ENCODE measurements at regions not wholly inside any gene's neighbourhood (a gene's known extent, or its start where the extent isn't known, plus 50 kb on each side); places are given as distances from the start of the nearest gene placed in this dataset.

- H3K9me3 ChIP-seq (ENCODE audit: low read depth, low read length): no peaks in the 10 kb centered on the region
- H3K27me3 ChIP-seq (ENCODE audit: insufficient read depth, low read length): no peaks in the 10 kb centered on the region
- H3K4me1 ChIP-seq (ENCODE audit: insufficient read depth, low read length): no peaks in the 10 kb centered on the region
- H3K4me3 ChIP-seq (ENCODE audit: low read length): no peak overlapping the region
These were observed 650.7 kb upstream of the HS6ST1 start for GRCh38 chr2:128969374-128969773.

DNA sequence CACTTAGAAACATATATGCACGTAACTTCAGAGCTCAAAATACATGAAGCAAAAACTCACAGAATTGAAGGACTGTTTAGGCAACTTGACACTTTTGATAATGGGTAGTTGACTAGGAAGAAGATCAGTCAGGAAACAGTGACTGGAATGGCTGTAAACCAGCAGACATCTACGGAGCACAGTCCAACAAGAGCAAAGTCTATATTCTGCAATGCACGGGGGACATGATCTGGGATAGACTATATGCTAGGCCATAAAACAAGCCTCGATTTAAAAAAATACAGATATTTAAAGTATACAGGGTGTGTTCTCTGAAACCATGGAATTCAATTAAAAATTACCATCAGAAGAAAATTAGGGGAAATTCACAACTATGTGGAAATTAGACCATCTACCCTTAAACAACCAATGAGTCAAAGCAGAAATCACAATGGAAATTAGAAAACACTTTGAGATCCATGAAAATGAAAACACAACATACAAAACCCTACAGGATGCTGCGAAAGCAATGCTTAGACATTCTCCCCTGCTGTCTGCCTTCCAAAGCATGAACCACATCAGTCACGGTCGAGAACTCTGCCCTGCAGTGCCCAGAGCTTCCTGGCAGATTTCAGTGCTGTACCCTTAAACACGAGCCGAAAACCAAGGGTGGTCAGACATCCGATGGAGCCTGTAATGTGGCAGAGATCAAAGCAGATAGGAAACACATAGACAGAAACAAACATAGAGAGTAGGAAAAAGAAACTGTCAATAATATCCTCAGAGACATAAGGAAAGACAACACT lies 651.9 kb upstream of the HS6ST1 start:
- Histone ChIP-seq H3K4me3 (ENCODE audit: low read length) (no peak overlapping the region), H3K27me3 (ENCODE audit: insufficient read depth, low read length) (no peaks in the 10 kb centered on the region), H3K9me3 (ENCODE audit: low read depth, low read length) (no peaks in the 10 kb centered on the region), H3K4me1 (ENCODE audit: insufficient read depth, low read length) (no peaks in the 10 kb centered on the region)

GRCh38 chr2:128973566-128973965 lies 654.9 kb upstream of the HS6ST1 start:
- no peak overlapping the region for H3K4me3 ChIP-seq (ENCODE audit: low read length)
- no peaks in the 10 kb centered on the region for H3K9me3 ChIP-seq (ENCODE audit: low read depth, low read length)
- H3K27me3 ChIP-seq (ENCODE audit: insufficient read depth, low read length): no peaks in the 10 kb centered on the region
- no peaks in the 10 kb centered on the region for H3K4me1 ChIP-seq (ENCODE audit: insufficient read depth, low read length)

DNA sequence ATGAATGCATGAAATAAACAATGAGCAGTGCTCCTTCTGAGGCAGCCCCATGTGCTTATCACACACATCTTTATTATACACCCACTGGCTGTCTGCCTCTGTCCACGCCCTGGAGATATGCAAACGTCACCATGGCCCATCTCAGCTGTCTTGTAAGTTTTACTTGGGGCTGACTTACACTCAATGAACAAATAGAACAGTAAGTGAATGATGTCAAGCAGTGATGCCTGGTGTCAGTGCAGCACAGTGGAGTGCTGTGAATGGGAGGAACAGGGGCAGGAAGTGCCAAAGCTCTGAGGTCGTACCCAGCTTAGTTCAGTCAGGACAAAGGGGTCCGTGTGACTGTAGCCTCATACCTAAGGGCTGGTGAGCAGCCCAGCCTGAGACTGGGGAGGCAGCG lies 659.5 kb upstream of the HS6ST1 start:
- Histone ChIP-seq H3K27me3 (ENCODE audit: insufficient read depth, low read length) (no peaks in the 10 kb centered on the region), H3K4me1 (ENCODE audit: insufficient read depth, low read length) (no peaks in the 10 kb centered on the region), H3K4me3 (ENCODE audit: low read length) (no peak overlapping the region), H3K9me3 (ENCODE audit: low read depth, low read length) (no peaks in the 10 kb centered on the region)

- Histone ChIP-seq H3K4me1 (ENCODE audit: insufficient read depth, low read length) (no peaks in the 10 kb centered on the region), H3K27me3 (ENCODE audit: insufficient read depth, low read length) (no peaks in the 10 kb centered on the region), H3K9me3 (ENCODE audit: low read depth, low read length) (no peaks in the 10 kb centered on the region), H3K4me3 (ENCODE audit: low read length) (no peak overlapping the region)
These were observed 660.5 kb upstream of the HS6ST1 start for GRCh38 chr2:128979182-128979581.

DNA sequence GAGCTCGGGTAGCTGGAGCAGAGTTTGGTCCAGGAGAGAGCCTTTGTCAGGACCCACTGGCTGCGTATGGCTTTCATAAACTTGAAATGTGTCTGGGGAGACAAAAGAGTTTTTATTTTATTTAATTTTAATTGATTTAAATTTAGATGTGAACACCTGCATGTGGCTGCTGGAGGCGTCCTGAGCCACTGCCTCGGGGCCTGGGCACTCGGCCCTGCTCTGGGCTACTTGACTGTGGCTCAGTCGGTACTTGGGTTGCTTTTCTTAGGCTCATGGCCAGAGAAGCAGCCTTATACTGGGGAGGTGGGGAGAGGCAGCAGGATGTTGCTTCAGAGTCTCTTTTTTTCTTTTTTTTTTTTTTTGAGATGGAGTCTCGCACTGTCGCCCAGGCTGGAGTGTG lies 661.8 kb upstream of the HS6ST1 start:
- no peaks in the 10 kb centered on the region for H3K9me3 ChIP-seq (ENCODE audit: low read depth, low read length)
- no peak overlapping the region for H3K4me3 ChIP-seq (ENCODE audit: low read length)
- no peaks in the 10 kb centered on the region for H3K27me3 ChIP-seq (ENCODE audit: insufficient read depth, low read length)
- no peaks in the 10 kb centered on the region for H3K4me1 ChIP-seq (ENCODE audit: insufficient read depth, low read length)

GRCh38 chr2:128981353-128981752 lies 662.7 kb upstream of the HS6ST1 start:
- no peaks in the 10 kb centered on the region for H3K4me1 ChIP-seq (ENCODE audit: insufficient read depth, low read length)
- no peaks in the 10 kb centered on the region for H3K9me3 ChIP-seq (ENCODE audit: low read depth, low read length)
- no peak overlapping the region for H3K4me3 ChIP-seq (ENCODE audit: low read length)
- H3K27me3 ChIP-seq (ENCODE audit: insufficient read depth, low read length): no peaks in the 10 kb centered on the region

DNA sequence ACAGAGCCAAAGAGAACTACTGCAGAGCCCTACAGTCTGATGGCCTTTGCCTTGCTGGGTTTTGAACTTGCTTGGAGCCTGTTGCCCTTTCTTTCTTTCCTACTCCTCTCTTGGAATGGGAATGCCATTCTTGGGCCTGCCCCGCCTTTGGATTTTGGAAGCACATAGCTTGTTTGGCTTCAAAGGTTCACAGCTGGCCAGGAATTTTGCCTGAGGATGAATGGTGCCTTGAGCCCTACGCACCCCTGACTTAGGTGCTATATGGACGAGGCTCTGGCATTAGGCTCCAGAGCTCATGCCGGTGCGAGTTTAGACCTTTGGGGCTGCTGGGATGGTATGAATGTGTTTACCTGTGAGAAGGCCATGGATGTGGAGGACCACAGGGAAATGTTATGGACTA lies 663.3 kb upstream of the HS6ST1 start:
- no peaks in the 10 kb centered on the region for H3K4me1 ChIP-seq (ENCODE audit: insufficient read depth, low read length)
- H3K27me3 ChIP-seq (ENCODE audit: insufficient read depth, low read length): no peaks in the 10 kb centered on the region
- no peak overlapping the region for H3K4me3 ChIP-seq (ENCODE audit: low read length)
- H3K9me3 ChIP-seq (ENCODE audit: low read depth, low read length): no peaks in the 10 kb centered on the region

- no peaks in the 10 kb centered on the region for H3K9me3 ChIP-seq (ENCODE audit: low read depth, low read length)
- no peaks in the 10 kb centered on the region for H3K27me3 ChIP-seq (ENCODE audit: insufficient read depth, low read length)
- H3K4me3 ChIP-seq (ENCODE audit: low read length): no peak overlapping the region
- no peaks in the 10 kb centered on the region for H3K4me1 ChIP-seq (ENCODE audit: insufficient read depth, low read length)
These were observed 664.0 kb upstream of the HS6ST1 start for GRCh38 chr2:128982670-128983069.

- Histone ChIP-seq H3K9me3 (ENCODE audit: low read depth, low read length) (no peaks in the 10 kb centered on the region), H3K27me3 (ENCODE audit: insufficient read depth, low read length) (no peaks in the 10 kb centered on the region), H3K4me3 (ENCODE audit: low read length) (no peak overlapping the region), H3K4me1 (ENCODE audit: insufficient read depth, low read length) (no peaks in the 10 kb centered on the region)
These were observed 664.4 kb upstream of the HS6ST1 start for GRCh38 chr2:128983094-128983493.

DNA sequence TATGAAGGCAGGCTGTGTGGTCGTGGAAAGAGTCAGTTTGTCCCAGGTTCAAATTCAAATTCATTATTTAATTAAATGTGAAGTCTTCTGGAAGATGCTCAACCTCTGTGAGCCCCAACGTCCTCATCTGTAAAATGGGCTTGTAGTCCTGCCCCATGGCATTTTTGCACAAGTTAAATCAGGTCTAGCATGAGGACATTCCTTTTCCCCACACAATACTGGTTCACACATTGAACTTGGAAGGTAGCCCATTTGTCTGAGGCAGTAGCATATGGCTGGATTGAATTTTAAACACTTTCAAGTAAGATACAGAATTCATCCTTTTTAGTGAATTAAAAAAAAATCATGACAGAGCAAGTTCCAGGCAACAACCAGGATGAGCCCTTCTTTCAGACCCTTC lies 665.4 kb upstream of the HS6ST1 start:
- Histone ChIP-seq H3K4me3 (ENCODE audit: low read length) (no peak overlapping the region), H3K27me3 (ENCODE audit: insufficient read depth, low read length) (no peaks in the 10 kb centered on the region), H3K4me1 (ENCODE audit: insufficient read depth, low read length) (no peaks in the 10 kb centered on the region), H3K9me3 (ENCODE audit: low read depth, low read length) (no peaks in the 10 kb centered on the region)

GRCh38 chr2:128984855-128985254 lies 666.2 kb upstream of the HS6ST1 start:
- H3K4me3 ChIP-seq (ENCODE audit: low read length): no peak overlapping the region
- no peaks in the 10 kb centered on the region for H3K4me1 ChIP-seq (ENCODE audit: insufficient read depth, low read length)
- H3K27me3 ChIP-seq (ENCODE audit: insufficient read depth, low read length): no peaks in the 10 kb centered on the region
- H3K9me3 ChIP-seq (ENCODE audit: low read depth, low read length): no peaks in the 10 kb centered on the region

- H3K4me3 ChIP-seq (ENCODE audit: low read length): no peak overlapping the region
- H3K9me3 ChIP-seq (ENCODE audit: low read depth, low read length): no peaks in the 10 kb centered on the region
- H3K27me3 ChIP-seq (ENCODE audit: insufficient read depth, low read length): no peaks in the 10 kb centered on the region
- no peaks in the 10 kb centered on the region for H3K4me1 ChIP-seq (ENCODE audit: insufficient read depth, low read length)
These were observed 667.5 kb upstream of the HS6ST1 start for GRCh38 chr2:128986026-128986715.

GRCh38 chr2:128986867-128987268 lies 668.2 kb upstream of the HS6ST1 start:
- H3K27me3 ChIP-seq (ENCODE audit: insufficient read depth, low read length): no peaks in the 10 kb centered on the region
- no peaks in the 10 kb centered on the region for H3K9me3 ChIP-seq (ENCODE audit: low read depth, low read length)
- no peak overlapping the region for H3K4me3 ChIP-seq (ENCODE audit: low read length)
- no peaks in the 10 kb centered on the region for H3K4me1 ChIP-seq (ENCODE audit: insufficient read depth, low read length)

DNA sequence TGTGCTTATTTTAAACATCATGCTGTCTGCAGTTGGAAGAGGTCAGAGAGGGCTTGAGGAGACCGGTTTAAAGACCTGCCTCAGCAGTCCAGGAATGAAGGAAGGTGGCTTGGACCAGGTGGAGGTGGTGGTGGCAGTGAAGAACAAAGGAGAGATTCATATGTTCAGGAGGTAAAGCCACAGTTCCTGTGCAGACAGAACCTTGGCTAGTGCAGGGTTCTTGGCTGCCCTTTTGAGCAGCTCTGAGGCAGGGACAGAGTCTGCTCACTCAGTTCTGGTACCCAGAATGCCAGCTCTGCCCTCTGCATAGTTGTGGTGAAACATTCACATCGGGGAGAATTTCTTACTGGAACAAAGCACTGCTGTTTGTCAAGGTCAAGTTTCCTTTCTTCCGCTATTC lies 669.7 kb upstream of the HS6ST1 start:
- H3K4me3 ChIP-seq (ENCODE audit: low read length): no peak overlapping the region
- no peaks in the 10 kb centered on the region for H3K4me1 ChIP-seq (ENCODE audit: insufficient read depth, low read length)
- H3K27me3 ChIP-seq (ENCODE audit: insufficient read depth, low read length): no peaks in the 10 kb centered on the region
- no peaks in the 10 kb centered on the region for H3K9me3 ChIP-seq (ENCODE audit: low read depth, low read length)

DNA sequence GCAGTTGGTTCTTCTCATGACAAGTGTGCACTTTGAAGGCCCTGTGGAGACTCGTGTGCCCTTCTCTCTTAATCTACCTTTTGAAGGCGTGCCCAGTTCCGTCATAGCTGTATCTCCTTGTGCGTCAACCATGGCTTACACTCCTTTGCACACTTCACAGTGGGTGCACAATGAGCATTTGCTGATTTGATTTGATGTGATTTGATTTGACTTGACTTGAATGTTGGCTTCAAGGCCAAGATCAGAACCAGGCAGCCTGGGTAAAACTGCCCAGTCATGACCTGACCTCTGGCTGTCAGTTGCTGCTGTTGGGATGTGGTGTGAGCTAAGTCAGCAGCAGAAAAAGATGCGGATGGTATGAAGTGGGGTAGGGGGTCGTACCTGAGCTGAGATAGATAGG lies 670.3 kb upstream of the HS6ST1 start:
- no peaks in the 10 kb centered on the region for H3K9me3 ChIP-seq (ENCODE audit: low read depth, low read length)
- no peaks in the 10 kb centered on the region for H3K4me1 ChIP-seq (ENCODE audit: insufficient read depth, low read length)
- no peak overlapping the region for H3K4me3 ChIP-seq (ENCODE audit: low read length)
- no peaks in the 10 kb centered on the region for H3K27me3 ChIP-seq (ENCODE audit: insufficient read depth, low read length)

Data from mononuclear cell (primary cell).